GM12878 (cell line): ENCODE measurements at regions not wholly inside any gene's neighbourhood (a gene's known extent, or its start where the extent isn't known, plus 50 kb on each side); places are given as distances from the start of the nearest gene placed in this dataset.

Experiments
- ATAC-seq: fragments of 200-7000 bp; cut with Tn5 transposase; 3 replicates; pipeline ENCODE4 v1.9.1; 2020; ENCODE audit warnings: mild to moderate bottlenecking, moderate library complexity
- BruUV-seq: library from RNA; stranded (reverse); fragments of 400-500 nt; replicated peaks from 2 replicates; lab custom pipeline; 2021; lab: Mats Ljungman, UMichigan
- CTCF ChIA-PET: fragments of 300-600 bp; sonication (Branson Sonifier 250); formaldehyde crosslinking; extraction: SDS; loops from one replicate; lab custom pipeline; 2021; ENCODE audit warnings: inconsistent platforms; lab: Yijun Ruan, JAX
- POLR2A ChIA-PET: fragments of 350-600 bp; formaldehyde crosslinking; extraction: SDS; loops from one replicate; lab custom pipeline; 2021; ENCODE audit warnings: inconsistent platforms; lab: Charles Lee
- RAD21 ChIA-PET: fragments of 300-600 bp; sonication (Branson Sonifier 250); formaldehyde crosslinking; loops from one replicate; lab custom pipeline; 2023; ENCODE audit warnings: antibody characterized with exemption; ENCODE audit not compliant: unreplicated experiment; lab: Charles Lee
- SMC1A ChIA-PET: fragments of 300-600 bp; sonication (Branson Sonifier 250); formaldehyde crosslinking; loops from one replicate; lab custom pipeline; 2023; ENCODE audit not compliant: unreplicated experiment, uncharacterized antibody; lab: Charles Lee
- DNase-seq: peaks from one replicate; pipeline ENCODE4 v3.0.0-alpha.2; 2011; ENCODE audit warnings: low read depth, low spot score
- FAIRE-seq: peaks from 3 replicates; lab custom pipeline; 2011; peaks lifted over from hg19 to GRCh38; lab: Jason Lieb, UNC
- H2AFZ ChIP-seq: 2 replicates; pipeline ENCODE4 v1.6.0; 2011; ENCODE audit warnings: low read depth, low read length, control low read depth; ENCODE audit not compliant: control insufficient read depth
- H3K27ac ChIP-seq: 2 replicates; pipeline ENCODE4 v1.5.1; 2011; ENCODE audit warnings: control low read depth; ENCODE audit not compliant: control insufficient read depth, insufficient read depth
- H3K27me3 ChIP-seq, 2 experiments: replicated peaks in 1 of 2; 2 replicates each; pipeline versions ENCODE4 v1.6.0 to v1.6.1; 2011; ENCODE audit warnings: low read length in 1 of 2; ENCODE audit not compliant: control insufficient read depth in 2 of 2, insufficient read depth in 2 of 2
- H3K36me3 ChIP-seq, 2 experiments: 2 replicates each; pipeline ENCODE4 v1.5.1; 2011; ENCODE audit warnings: low read length in 1 of 2; ENCODE audit not compliant: control insufficient read depth in 2 of 2, insufficient read depth in 2 of 2
- H3K4me1 ChIP-seq: 2 replicates; pipeline ENCODE4 v1.6.1; 2011; ENCODE audit warnings: mild to moderate bottlenecking, low read length, moderate library complexity, mixed read lengths; ENCODE audit not compliant: control insufficient read depth, insufficient read depth
- H3K4me2 ChIP-seq: 2 replicates; pipeline ENCODE4 v1.6.0; 2011; ENCODE audit warnings: control low read depth; ENCODE audit not compliant: control insufficient read depth, insufficient read depth
- H3K4me3 ChIP-seq: fragments of 200-600 bp; sonication (generic); 2 replicates; pipeline ENCODE4 v1.5.1; 2016
- H3K79me2 ChIP-seq: 2 replicates; pipeline ENCODE4 v1.6.0; 2011; ENCODE audit warnings: low read length; ENCODE audit not compliant: control insufficient read depth, insufficient read depth
- H3K9ac ChIP-seq: 2 replicates; pipeline ENCODE4 v1.8.0; 2011; ENCODE audit warnings: low read length, control low read depth, mixed read lengths; ENCODE audit not compliant: control insufficient read depth, insufficient read depth
- H3K9me3 ChIP-seq: replicated peaks from 3 replicates; pipeline ENCODE4 v1.5.1; 2011; ENCODE audit warnings: mild to moderate bottlenecking, low read length; ENCODE audit not compliant: control insufficient read depth, insufficient read depth
- H4K20me1 ChIP-seq: 2 replicates; pipeline ENCODE4 v1.6.0; 2011; ENCODE audit not compliant: control insufficient read depth, insufficient read depth
- CHD1 ChIP-seq: IDR thresholded peaks from 2 replicates; pipeline ENCODE4 v1.6.1; 2012; ENCODE audit warnings: low read depth, low read length, improper control_type of control experiment
- GATAD2B ChIP-seq: fragments of 450-650 bp; conservative IDR thresholded peaks from 2 replicates; pipeline ENCODE4 v1.6.1; 2017; ENCODE audit warnings: low read depth, mild to moderate bottlenecking, moderate library complexity
- MEF2A ChIP-seq: IDR thresholded peaks from 2 replicates; pipeline ENCODE4 v1.6.1; 2011; ENCODE audit warnings: low read depth, mild to moderate bottlenecking, low read length, moderate library complexity; ENCODE audit not compliant: insufficient read depth
- MXI1 ChIP-seq: fragments of 150-350 bp; IDR thresholded peaks from 2 replicates; pipeline ENCODE4 v1.6.1; 2011; ENCODE audit warnings: low read depth, mild to moderate bottlenecking, inconsistent platforms, low read length, improper control_type of control experiment
- NFXL1 ChIP-seq: fragments of 450-650 bp; IDR thresholded peaks from 2 replicates; pipeline ENCODE4 v1.6.1; 2017; ENCODE audit warnings: antibody characterized with exemption, mild to moderate bottlenecking, borderline replicate concordance
- NFYA ChIP-seq: IDR thresholded peaks from 2 replicates; pipeline ENCODE4 v1.6.1; 2011; ENCODE audit warnings: low read depth, mild to moderate bottlenecking, low read length, improper control_type of control experiment, borderline replicate concordance
- PML ChIP-seq: IDR thresholded peaks from 2 replicates; pipeline ENCODE4 v1.6.1; 2012; ENCODE audit warnings: low read length, inconsistent platforms
- RCOR1 ChIP-seq: conservative IDR thresholded peaks from 2 replicates; pipeline ENCODE4 v1.6.1; 2012; ENCODE audit warnings: low read depth, low read length, improper control_type of control experiment
- RELA ChIP-seq: fragments of 450-650 bp; IDR thresholded peaks from 2 replicates; pipeline ENCODE4 v1.8.0; 2014; ENCODE audit warnings: borderline replicate concordance; ENCODE audit not compliant: partially characterized antibody
- TAF1 ChIP-seq: IDR thresholded peaks from 2 replicates; pipeline ENCODE4 v1.6.1; 2011; ENCODE audit warnings: mild to moderate bottlenecking, low read depth, low read length, borderline replicate concordance
- TBL1XR1 ChIP-seq: IDR thresholded peaks from 2 replicates; pipeline ENCODE4 v1.6.1; 2012; ENCODE audit warnings: low read depth, low read length, improper control_type of control experiment
- TCF3 ChIP-seq: IDR thresholded peaks from 2 replicates; pipeline ENCODE4 v1.6.1; 2012; ENCODE audit warnings: low read depth, mild to moderate bottlenecking, low read length, borderline replicate concordance; ENCODE audit not compliant: insufficient read depth
- ZBTB4 ChIP-seq: fragments of 450-650 bp; formaldehyde crosslinking; IDR thresholded peaks from 2 replicates; pipeline ENCODE4 v1.4.0; 2022; ENCODE audit warnings: mild to moderate bottlenecking, moderate library complexity
- WGBS: methylation state at CpG from one replicate; pipeline ENCODE4 v1.1.6; 2016; ENCODE audit warnings: low lambda C conversion rate; ENCODE audit not compliant: insufficient replicate concordance, insufficient coverage; ENCODE audit errors: missing lambda C conversion rate; 5-methylcytosine and 5-hydroxymethylcytosine counted together
- in situ Hi-C: fragments of 300-500 bp; cut with MboI; formaldehyde crosslinking; loops from 9 replicates; pipeline ENCODE4 v1.14.3; 2018; ENCODE audit warnings: mixed read lengths
- intact Hi-C: fragments of 100-400 bp; cut with micrococcal nuclease; formaldehyde crosslinking; loops from one replicate; pipeline ENCODE4 v1.14.2; 2022; ENCODE audit not compliant: unreplicated experiment
- TF ChIP-seq, protein P1 (sequence below): fragments of 450-650 bp; IDR thresholded peaks from 2 replicates; pipeline ENCODE4 v1.6.1; 2016; ENCODE audit warnings: mild to moderate bottlenecking
- TF ChIP-seq, protein P2 (sequence below): fragments of 450-650 bp; IDR thresholded peaks from 2 replicates; pipeline ENCODE4 v1.6.1; 2017; ENCODE audit warnings: antibody characterized with exemption, mild to moderate bottlenecking, moderate library complexity

GRCh38 chr3:4113811-4114522, 189.2 kb upstream of the SETMAR start:
- 13% methylated on average over 2 of the region's 2 CpGs for WGBS
- no peak for TF ChIP-seq ZBTB4
- TF ChIP-seq MXI1: no peak
- TF ChIP-seq PML: no peak
- TF ChIP-seq MEF2A: no peak
- TF ChIP-seq NFYA: no peak
- TF ChIP-seq GATAD2B: no peak
- no peak for TF ChIP-seq NFXL1
- TF ChIP-seq, protein P1, sequence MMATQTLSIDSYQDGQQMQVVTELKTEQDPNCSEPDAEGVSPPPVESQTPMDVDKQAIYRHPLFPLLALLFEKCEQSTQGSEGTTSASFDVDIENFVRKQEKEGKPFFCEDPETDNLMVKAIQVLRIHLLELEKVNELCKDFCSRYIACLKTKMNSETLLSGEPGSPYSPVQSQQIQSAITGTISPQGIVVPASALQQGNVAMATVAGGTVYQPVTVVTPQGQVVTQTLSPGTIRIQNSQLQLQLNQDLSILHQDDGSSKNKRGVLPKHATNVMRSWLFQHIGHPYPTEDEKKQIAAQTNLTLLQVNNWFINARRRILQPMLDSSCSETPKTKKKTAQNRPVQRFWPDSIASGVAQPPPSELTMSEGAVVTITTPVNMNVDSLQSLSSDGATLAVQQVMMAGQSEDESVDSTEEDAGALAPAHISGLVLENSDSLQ: no peak
- TF ChIP-seq CHD1: no peak
- TF ChIP-seq TAF1: no peak
- no peak for TF ChIP-seq TBL1XR1
- no peak for TF ChIP-seq RELA
- TF ChIP-seq TCF3: no peak
- TF ChIP-seq, protein P2, sequence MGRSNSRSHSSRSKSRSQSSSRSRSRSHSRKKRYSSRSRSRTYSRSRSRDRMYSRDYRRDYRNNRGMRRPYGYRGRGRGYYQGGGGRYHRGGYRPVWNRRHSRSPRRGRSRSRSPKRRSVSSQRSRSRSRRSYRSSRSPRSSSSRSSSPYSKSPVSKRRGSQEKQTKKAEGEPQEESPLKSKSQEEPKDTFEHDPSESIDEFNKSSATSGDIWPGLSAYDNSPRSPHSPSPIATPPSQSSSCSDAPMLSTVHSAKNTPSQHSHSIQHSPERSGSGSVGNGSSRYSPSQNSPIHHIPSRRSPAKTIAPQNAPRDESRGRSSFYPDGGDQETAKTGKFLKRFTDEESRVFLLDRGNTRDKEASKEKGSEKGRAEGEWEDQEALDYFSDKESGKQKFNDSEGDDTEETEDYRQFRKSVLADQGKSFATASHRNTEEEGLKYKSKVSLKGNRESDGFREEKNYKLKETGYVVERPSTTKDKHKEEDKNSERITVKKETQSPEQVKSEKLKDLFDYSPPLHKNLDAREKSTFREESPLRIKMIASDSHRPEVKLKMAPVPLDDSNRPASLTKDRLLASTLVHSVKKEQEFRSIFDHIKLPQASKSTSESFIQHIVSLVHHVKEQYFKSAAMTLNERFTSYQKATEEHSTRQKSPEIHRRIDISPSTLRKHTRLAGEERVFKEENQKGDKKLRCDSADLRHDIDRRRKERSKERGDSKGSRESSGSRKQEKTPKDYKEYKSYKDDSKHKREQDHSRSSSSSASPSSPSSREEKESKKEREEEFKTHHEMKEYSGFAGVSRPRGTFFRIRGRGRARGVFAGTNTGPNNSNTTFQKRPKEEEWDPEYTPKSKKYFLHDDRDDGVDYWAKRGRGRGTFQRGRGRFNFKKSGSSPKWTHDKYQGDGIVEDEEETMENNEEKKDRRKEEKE: no peak
- TF ChIP-seq RCOR1: no peak

More at GRCh38 chr3:4113811-4114522, 189.2 kb upstream of the SETMAR start:
- H3K27me3 ChIP-seq: no peaks in the 10 kb centered on the region
- DNase-seq (no peak), FAIRE-seq (no peak), ATAC-seq (no peak)
- intact Hi-C loops (no loop called here), in situ Hi-C loops (no loop called here)
- H2AFZ ChIP-seq: no peak overlapping the region
- H3K4me3 ChIP-seq: no peak overlapping the region
- ChIA-PET POLR2A (no interaction called here), SMC1A (interaction anchor here (1.6 kb wide), 1 partner anchor 913 kb away, joined by 3 read pairs; no protein-coding TSS in a partner anchor), CTCF (no interaction called here), RAD21 (no interaction called here)
- no TSS peak for BruUV-seq
- no peaks in the 10 kb centered on the region for H3K79me2 ChIP-seq
- no peak overlapping the region for H3K4me2 ChIP-seq
- H3K27ac ChIP-seq: no peak overlapping the region
- no peaks in the 10 kb centered on the region for H3K36me3 ChIP-seq
- H3K4me1 ChIP-seq: no peaks in the 10 kb centered on the region
- no peak overlapping the region for H3K9ac ChIP-seq
- no peaks in the 10 kb centered on the region for H4K20me1 ChIP-seq
- H3K9me3 ChIP-seq: no peaks in the 10 kb centered on the region
